ENCODE measurements at regions not wholly inside any gene's neighbourhood (a gene's known extent, or its start where the extent isn't known, plus 50 kb on each side); places are given as distances from the start of the nearest gene placed in this dataset.

DNA sequence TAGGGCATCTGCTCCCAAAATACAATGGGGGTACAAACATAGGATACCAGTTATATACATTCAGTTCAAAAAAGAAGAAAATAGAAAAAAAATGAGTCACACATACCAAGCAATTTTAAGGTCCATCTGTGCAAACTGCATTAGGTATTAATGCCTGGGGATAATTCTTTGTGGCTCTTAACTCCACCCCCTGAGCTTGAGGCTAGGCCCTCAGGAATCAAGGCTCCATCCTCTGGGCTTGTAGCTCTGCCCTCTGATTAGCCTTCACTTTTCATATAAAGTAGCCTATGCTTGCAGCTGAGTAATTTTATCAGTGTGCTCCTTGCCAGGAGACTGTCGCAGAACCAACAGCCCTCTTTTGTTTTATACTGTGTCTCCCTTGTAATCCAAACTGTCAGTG lies 69.9 kb upstream of the BACE2 start:
- no peaks in the 10 kb centered on the region for H3K9me2 ChIP-seq (replicated peaks; ENCODE audit: control insufficient read depth, low read length)
- no peaks in the 10 kb centered on the region for H3K79me2 ChIP-seq (ENCODE audit: control insufficient read depth, low read length)
- no peaks in the 10 kb centered on the region for H3K36me3 ChIP-seq (ENCODE audit: control insufficient read depth, low read length)
- no peaks in the 10 kb centered on the region for H3K9me3 ChIP-seq (ENCODE audit: control insufficient read depth, insufficient read depth, low read length)
- H3F3A ChIP-seq (ENCODE audit: control insufficient read depth, insufficient read depth): no peaks in the 10 kb centered on the region
- no peak overlapping the region for H3K27ac ChIP-seq (ENCODE audit: low read depth, low read length)
- no peak overlapping the region for H3K4me3 ChIP-seq (ENCODE audit: low read length)
- no peaks in the 10 kb centered on the region for H4K20me1 ChIP-seq (ENCODE audit: control insufficient read depth, insufficient read depth, low read depth, low read length)
- no peaks in the 10 kb centered on the region for H3K4me1 ChIP-seq (ENCODE audit: control insufficient read depth, low read length)
- no peaks in the 10 kb centered on the region for H3K27me3 ChIP-seq (ENCODE audit: control insufficient read depth, low read length)
- no peak overlapping the region for H3K4me2 ChIP-seq (ENCODE audit: low read length)
- no peak for TF ChIP-seq EZH2phosphoT487 (IDR thresholded peaks at IDR 0.05; ENCODE audit: borderline replicate concordance, low read length)
- TF ChIP-seq, protein P1, sequence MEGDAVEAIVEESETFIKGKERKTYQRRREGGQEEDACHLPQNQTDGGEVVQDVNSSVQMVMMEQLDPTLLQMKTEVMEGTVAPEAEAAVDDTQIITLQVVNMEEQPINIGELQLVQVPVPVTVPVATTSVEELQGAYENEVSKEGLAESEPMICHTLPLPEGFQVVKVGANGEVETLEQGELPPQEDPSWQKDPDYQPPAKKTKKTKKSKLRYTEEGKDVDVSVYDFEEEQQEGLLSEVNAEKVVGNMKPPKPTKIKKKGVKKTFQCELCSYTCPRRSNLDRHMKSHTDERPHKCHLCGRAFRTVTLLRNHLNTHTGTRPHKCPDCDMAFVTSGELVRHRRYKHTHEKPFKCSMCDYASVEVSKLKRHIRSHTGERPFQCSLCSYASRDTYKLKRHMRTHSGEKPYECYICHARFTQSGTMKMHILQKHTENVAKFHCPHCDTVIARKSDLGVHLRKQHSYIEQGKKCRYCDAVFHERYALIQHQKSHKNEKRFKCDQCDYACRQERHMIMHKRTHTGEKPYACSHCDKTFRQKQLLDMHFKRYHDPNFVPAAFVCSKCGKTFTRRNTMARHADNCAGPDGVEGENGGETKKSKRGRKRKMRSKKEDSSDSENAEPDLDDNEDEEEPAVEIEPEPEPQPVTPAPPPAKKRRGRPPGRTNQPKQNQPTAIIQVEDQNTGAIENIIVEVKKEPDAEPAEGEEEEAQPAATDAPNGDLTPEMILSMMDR (IDR thresholded peaks at IDR 0.05; ENCODE audit: low read depth, low read length, poor library complexity, severe bottlenecking): no peak

DNA sequence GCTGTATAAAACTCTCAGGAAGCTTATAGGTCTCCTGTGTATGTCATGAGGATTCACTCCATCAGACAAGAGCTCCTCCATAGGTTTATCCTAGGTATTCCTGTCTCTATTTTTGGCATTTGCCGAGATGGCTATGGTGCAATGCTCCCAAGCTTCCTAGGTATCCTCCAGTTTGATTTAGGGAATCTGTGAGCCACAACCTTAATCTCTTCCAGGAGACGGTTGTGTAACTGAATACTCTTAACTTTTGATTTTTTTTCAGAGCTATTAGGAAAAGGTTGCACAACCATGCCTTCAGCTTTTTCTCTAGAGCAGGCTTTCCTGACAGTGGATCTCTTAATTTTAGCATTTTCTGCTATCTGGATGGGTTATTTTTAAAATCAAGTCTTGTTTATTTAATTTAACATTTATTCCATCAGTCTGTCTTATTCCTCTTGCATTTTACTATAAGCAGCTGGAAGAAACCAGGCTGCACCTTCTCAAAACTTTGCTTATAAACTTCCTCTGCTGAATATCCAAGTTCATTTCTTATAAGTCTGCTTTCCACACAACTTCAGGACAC lies 69.4 kb upstream of the BACE2 start:
- Histone ChIP-seq H3K4me1 (ENCODE audit: control insufficient read depth, low read length) (no peaks in the 10 kb centered on the region), H3K79me2 (ENCODE audit: control insufficient read depth, low read length) (no peaks in the 10 kb centered on the region), H4K20me1 (ENCODE audit: control insufficient read depth, insufficient read depth, low read depth, low read length) (no peaks in the 10 kb centered on the region), H3K9me3 (ENCODE audit: control insufficient read depth, insufficient read depth, low read length) (no peaks in the 10 kb centered on the region), H3K36me3 (ENCODE audit: control insufficient read depth, low read length) (no peaks in the 10 kb centered on the region), H3K4me2 (ENCODE audit: low read length) (no peak overlapping the region), H3K9me2 (replicated peaks; ENCODE audit: control insufficient read depth, low read length) (no peaks in the 10 kb centered on the region), H3K27ac (ENCODE audit: low read depth, low read length) (no peak overlapping the region), H3K27me3 (ENCODE audit: control insufficient read depth, low read length) (no peaks in the 10 kb centered on the region), H3F3A (ENCODE audit: control insufficient read depth, insufficient read depth) (no peaks in the 10 kb centered on the region), H3K4me3 (ENCODE audit: low read length) (no peak overlapping the region)
- TF ChIP-seq EZH2phosphoT487 (IDR thresholded peaks at IDR 0.05; ENCODE audit: borderline replicate concordance, low read length): no peak
- TF ChIP-seq, protein P1 (IDR thresholded peaks at IDR 0.05; ENCODE audit: low read depth, low read length, poor library complexity, severe bottlenecking): no peak

DNA sequence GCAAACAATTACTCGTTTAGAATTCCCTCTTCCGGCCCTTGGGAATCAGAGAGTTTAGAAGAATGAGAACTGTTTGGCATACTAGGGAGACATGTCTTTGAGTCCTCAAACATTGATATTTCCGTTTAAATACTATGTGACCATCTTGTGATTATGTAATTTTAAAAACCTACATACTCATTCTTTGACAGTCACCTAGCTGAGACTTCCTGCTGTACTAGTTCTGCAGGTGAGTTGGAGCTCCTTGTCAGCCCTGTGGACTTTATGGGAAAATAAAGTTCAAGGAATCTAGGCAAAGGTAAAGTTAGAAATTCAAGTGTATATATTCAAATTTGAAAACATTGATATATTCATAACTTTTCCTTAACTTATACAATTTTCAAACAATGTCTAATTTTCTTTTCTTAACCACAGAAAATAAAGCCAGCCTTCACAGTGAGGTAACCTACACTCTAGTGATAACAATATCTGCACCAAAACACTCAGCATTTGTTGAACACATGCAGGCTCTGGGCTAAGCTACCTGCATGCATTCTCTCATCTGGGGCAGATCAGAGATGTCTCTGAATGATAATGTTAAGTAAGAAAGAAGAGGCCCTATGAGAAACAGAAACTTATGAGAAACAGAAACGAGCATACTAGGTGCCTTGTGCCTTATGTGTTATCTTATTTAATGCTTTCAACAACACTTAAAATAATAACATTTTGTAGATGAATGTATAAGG lies 67.0 kb upstream of the BACE2 start:
- no peaks in the 10 kb centered on the region for H3K4me1 ChIP-seq (ENCODE audit: control insufficient read depth, low read length)
- H3K79me2 ChIP-seq (ENCODE audit: control insufficient read depth, low read length): no peaks in the 10 kb centered on the region
- H3K9me2 ChIP-seq (replicated peaks; ENCODE audit: control insufficient read depth, low read length): no peaks in the 10 kb centered on the region
- no peak for TF ChIP-seq EZH2phosphoT487 (IDR thresholded peaks at IDR 0.05; ENCODE audit: borderline replicate concordance, low read length)
- TF ChIP-seq, protein P1 (IDR thresholded peaks at IDR 0.05; ENCODE audit: low read depth, low read length, poor library complexity, severe bottlenecking): no peak
- H3K27ac ChIP-seq (ENCODE audit: low read depth, low read length): no peak overlapping the region
- no peaks in the 10 kb centered on the region for H3K27me3 ChIP-seq (ENCODE audit: control insufficient read depth, low read length)
- no peaks in the 10 kb centered on the region for H4K20me1 ChIP-seq (ENCODE audit: control insufficient read depth, insufficient read depth, low read depth, low read length)
- H3F3A ChIP-seq (ENCODE audit: control insufficient read depth, insufficient read depth): no peaks in the 10 kb centered on the region
- no peak overlapping the region for H3K4me3 ChIP-seq (ENCODE audit: low read length)
- no peak overlapping the region for H3K4me2 ChIP-seq (ENCODE audit: low read length)
- no peaks in the 10 kb centered on the region for H3K36me3 ChIP-seq (ENCODE audit: control insufficient read depth, low read length)
- H3K9me3 ChIP-seq (ENCODE audit: control insufficient read depth, insufficient read depth, low read length): no peaks in the 10 kb centered on the region

Data from DOHH2 (cell line).